ENCODE measurements at regions not wholly inside any gene's neighbourhood (a gene's known extent, or its start where the extent isn't known, plus 50 kb on each side); places are given as distances from the start of the nearest gene placed in this dataset.

- Mint-ChIP-seq H3K27me3 (ENCODE audit: low read depth) (no peaks in the 10 kb centered on the region), H3K4me1 (peaks cover 67% of the 10 kb centered on the region), H3K4me3 (no peak overlapping the region), H3K9me3 (no peaks in the 10 kb centered on the region), H3K27ac (no peak overlapping the region), H3K36me3 (no peaks in the 10 kb centered on the region)
- ChIA-PET POLR2A (no interaction called here), CTCF (interaction anchor here (1.2 kb wide), 1 partner anchor 173 kb away, joined by 3 read pairs; no protein-coding TSS in a partner anchor)
- TF ChIP-seq EMX1 (CRISPR knock-in tag; IDR thresholded peaks at IDR 0.05) (no peak), ZNF416 (CRISPR knock-in tag; IDR thresholded peaks at IDR 0.05) (no peak), ETV6 (CRISPR knock-in tag; IDR thresholded peaks at IDR 0.05) (no peak), IRF2 (CRISPR knock-in tag; IDR thresholded peaks at IDR 0.05; ENCODE audit: borderline replicate concordance, low read depth) (no peak)
- DNase-seq (ENCODE audit: low spot score) (no peak), ATAC-seq (no peak)
Measured at GRCh38 chr17:79215631-79216030, 141.0 kb downstream of the ENGASE start.

- TF ChIP-seq IRF2 (CRISPR knock-in tag; IDR thresholded peaks at IDR 0.05; ENCODE audit: borderline replicate concordance, low read depth) (no peak), SOX15 (CRISPR knock-in tag; IDR thresholded peaks at IDR 0.05) (no peak), USF1 (CRISPR knock-in tag; IDR thresholded peaks at IDR 0.05) (no peak), TEAD4 (CRISPR knock-in tag; IDR thresholded peaks at IDR 0.05) (no peak), KAT7 (CRISPR knock-in tag; IDR thresholded peaks at IDR 0.05; ENCODE audit: borderline replicate concordance) (no peak), E2F5 (CRISPR knock-in tag; IDR thresholded peaks at IDR 0.05) (no peak), CTCF (IDR thresholded peaks at IDR 0.05) (no peak), PRRX2 (CRISPR knock-in tag; IDR thresholded peaks at IDR 0.05) (no peak), ZNF423 (CRISPR knock-in tag; IDR thresholded peaks at IDR 0.05) (no peak), CBFB (CRISPR knock-in tag; IDR thresholded peaks at IDR 0.05; ENCODE audit: low read depth) (no peak), E2F4 (CRISPR knock-in tag; IDR thresholded peaks at IDR 0.05; ENCODE audit: borderline replicate concordance, low read depth) (no peak), ZNF121 (CRISPR knock-in tag; IDR thresholded peaks at IDR 0.05) (no peak), CREM (CRISPR knock-in tag; IDR thresholded peaks at IDR 0.05) (no peak), ZBTB21 (CRISPR knock-in tag; IDR thresholded peaks at IDR 0.05; ENCODE audit: borderline replicate concordance) (no peak)
- ChIA-PET POLR2A (no interaction called here), CTCF (interaction anchor here (1.2 kb wide), 1 partner anchor 174 kb away, joined by 3 read pairs; no protein-coding TSS in a partner anchor)
- no peak for DNase-seq (ENCODE audit: low spot score)
- no peak overlapping the region for H3K4me3 Mint-ChIP-seq
- peaks cover 61% of the 10 kb centered on the region for H3K4me1 Mint-ChIP-seq
- no peaks in the 10 kb centered on the region for H3K27me3 Mint-ChIP-seq (ENCODE audit: low read depth)
- no peaks in the 10 kb centered on the region for H3K9me3 Mint-ChIP-seq
- H3K27ac Mint-ChIP-seq = no peak overlapping the region
- no peak for ATAC-seq
- no peaks in the 10 kb centered on the region for H3K36me3 Mint-ChIP-seq
Measured at GRCh38 chr17:79214940-79215604, 140.4 kb downstream of the ENGASE start.

- Mint-ChIP-seq H3K4me1 (peaks cover 59% of the 10 kb centered on the region), H3K27ac (no peak overlapping the region), H3K36me3 (no peaks in the 10 kb centered on the region), H3K27me3 (ENCODE audit: low read depth) (no peaks in the 10 kb centered on the region), H3K4me3 (no peak overlapping the region), H3K9me3 (no peaks in the 10 kb centered on the region)
- no peak for TF ChIP-seq E2F5 (CRISPR knock-in tag; IDR thresholded peaks at IDR 0.05)
- no peak for TF ChIP-seq ESRRA (CRISPR knock-in tag; IDR thresholded peaks at IDR 0.05; ENCODE audit: borderline replicate concordance)
- no peak for TF ChIP-seq TCF7 (CRISPR knock-in tag; IDR thresholded peaks at IDR 0.05; ENCODE audit: low read depth)
- TF ChIP-seq IRF1 (CRISPR knock-in tag; IDR thresholded peaks at IDR 0.05) = no peak
- TF ChIP-seq ETV6 (CRISPR knock-in tag; IDR thresholded peaks at IDR 0.05) = no peak
- TF ChIP-seq USF2 (CRISPR knock-in tag; IDR thresholded peaks at IDR 0.05) = no peak
- no peak for DNase-seq (ENCODE audit: low spot score)
- POLR2A ChIA-PET = no interaction called here
- CTCF ChIA-PET = interaction anchor here (2.6 kb wide), 1 partner anchor 22 kb away, joined by 8 read pairs; no protein-coding TSS in a partner anchor
- no peak for ATAC-seq
Measured at GRCh38 chr17:79214459-79214858, 139.8 kb downstream of the ENGASE start.

Measured in WTC11 (cell line).